ENCODE measurements at regions not wholly inside any gene's neighbourhood (a gene's known extent, or its start where the extent isn't known, plus 50 kb on each side); places are given as distances from the start of the nearest gene placed in this dataset.
A peak's percentile ranks its signal among the peaks of the same experiment; 100 is the strongest.

DNA sequence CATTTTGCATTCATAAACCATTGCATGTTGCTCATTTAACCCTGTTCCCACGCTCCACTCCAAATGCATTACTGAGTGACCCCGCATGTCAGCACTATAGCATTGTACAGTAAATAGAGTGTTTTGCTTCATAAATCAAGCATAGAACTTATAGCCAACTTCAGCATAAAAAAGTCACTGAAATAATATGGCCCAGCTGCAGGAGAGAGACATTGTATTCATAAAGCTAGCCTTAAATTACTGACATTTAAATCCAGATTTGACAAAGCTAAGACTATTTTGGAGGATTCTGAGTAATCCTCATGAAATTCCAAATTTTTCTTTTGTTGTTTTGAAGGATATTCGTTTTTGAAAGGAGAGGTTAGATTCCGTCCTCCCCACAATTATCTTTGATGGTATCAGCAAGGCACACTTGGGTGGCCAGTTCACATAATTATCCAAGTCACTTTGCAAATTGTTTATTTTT lies 320.9 kb upstream of the TCF4 start:
- H3K4me3 ChIP-seq (replicated peaks in 1 of 4; ENCODE audit: control extremely low read depth in 1 of 4, insufficient read depth in 1 of 4, low read depth in 3 of 4, low read length in 4 of 4): no peak overlapping the region
- H3K4me2 ChIP-seq (ENCODE audit: extremely low read depth, insufficient read depth, low read length): peak overlapping the region; percentile 48
- peaks cover 2% of the 10 kb centered on the region for H3K4me1 ChIP-seq (ENCODE audit: control insufficient read depth, extremely low read depth, insufficient read depth, low read length)
- H3K27ac ChIP-seq (ENCODE audit: insufficient read depth, low read length): no peak overlapping the region
- no peaks in the 10 kb centered on the region for H3K36me3 ChIP-seq (ENCODE audit: control insufficient read depth, insufficient read depth, low read length)
- H3K9me3 ChIP-seq (ENCODE audit: control insufficient read depth, insufficient read depth, low read depth, low read length): no peaks in the 10 kb centered on the region
- peak overlapping the region; percentile 32 for H2AFZ ChIP-seq (ENCODE audit: low read length)
- H3K9ac ChIP-seq (ENCODE audit: insufficient read depth, low read length): no peak overlapping the region
- TF ChIP-seq, protein P1, sequence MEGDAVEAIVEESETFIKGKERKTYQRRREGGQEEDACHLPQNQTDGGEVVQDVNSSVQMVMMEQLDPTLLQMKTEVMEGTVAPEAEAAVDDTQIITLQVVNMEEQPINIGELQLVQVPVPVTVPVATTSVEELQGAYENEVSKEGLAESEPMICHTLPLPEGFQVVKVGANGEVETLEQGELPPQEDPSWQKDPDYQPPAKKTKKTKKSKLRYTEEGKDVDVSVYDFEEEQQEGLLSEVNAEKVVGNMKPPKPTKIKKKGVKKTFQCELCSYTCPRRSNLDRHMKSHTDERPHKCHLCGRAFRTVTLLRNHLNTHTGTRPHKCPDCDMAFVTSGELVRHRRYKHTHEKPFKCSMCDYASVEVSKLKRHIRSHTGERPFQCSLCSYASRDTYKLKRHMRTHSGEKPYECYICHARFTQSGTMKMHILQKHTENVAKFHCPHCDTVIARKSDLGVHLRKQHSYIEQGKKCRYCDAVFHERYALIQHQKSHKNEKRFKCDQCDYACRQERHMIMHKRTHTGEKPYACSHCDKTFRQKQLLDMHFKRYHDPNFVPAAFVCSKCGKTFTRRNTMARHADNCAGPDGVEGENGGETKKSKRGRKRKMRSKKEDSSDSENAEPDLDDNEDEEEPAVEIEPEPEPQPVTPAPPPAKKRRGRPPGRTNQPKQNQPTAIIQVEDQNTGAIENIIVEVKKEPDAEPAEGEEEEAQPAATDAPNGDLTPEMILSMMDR (conservative IDR thresholded peaks at IDR 0.05 in 1 of 2, IDR thresholded peaks at IDR 0.05 in 1 of 2; ENCODE audit: low read depth in 1 of 2, low read length in 2 of 2): no peak
- H3K27me3 ChIP-seq (ENCODE audit: control insufficient read depth, insufficient read depth, low read length): no peaks in the 10 kb centered on the region
- H3K79me2 ChIP-seq (ENCODE audit: control insufficient read depth, insufficient read depth, low read length): no peaks in the 10 kb centered on the region
- DNase-seq (ENCODE audit: low read depth in 2 of 2): peak in 1 of 2 donors; percentile 51
- no peaks in the 10 kb centered on the region for H4K20me1 ChIP-seq (ENCODE audit: control insufficient read depth, extremely low read depth, insufficient read depth, low read length)

DNA sequence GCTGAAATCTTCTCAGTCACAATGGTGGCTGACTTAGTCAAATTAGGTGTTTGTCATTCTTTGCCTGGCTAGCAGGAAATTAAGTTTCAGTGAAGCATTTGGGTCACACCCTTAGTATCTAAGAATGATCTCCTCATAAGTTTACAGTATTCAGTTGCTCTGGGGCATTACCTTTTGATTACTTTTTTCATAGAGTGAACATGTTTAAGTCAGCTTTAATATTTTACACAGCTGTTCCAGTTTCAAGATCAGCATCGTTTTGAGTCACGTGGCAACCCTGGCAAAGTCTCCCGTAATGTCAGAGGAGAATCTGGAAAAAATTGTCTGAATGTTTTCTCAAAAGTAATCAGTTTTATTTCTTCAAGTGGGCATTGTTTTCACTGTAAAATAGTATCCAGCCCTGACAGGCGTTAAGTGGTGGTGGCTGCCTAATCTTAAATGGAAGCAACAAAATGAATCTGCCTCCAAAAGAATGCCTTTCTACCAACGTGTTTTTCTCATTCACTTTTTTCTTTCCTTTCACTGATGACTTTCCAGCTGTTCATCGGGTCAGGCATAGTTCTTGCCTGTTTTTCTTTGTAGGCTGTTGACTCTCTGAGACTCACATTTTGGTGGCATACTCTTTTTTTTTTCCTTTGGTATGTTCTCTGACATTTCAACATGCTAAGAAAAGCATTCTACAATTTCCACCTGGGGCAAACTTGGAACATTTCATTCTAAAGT lies 319.6 kb upstream of the TCF4 start:
- H3K27ac ChIP-seq (ENCODE audit: insufficient read depth, low read length): no peak overlapping the region
- no peak for TF ChIP-seq EZH2 (IDR thresholded peaks at IDR 0.05; ENCODE audit: low read length, missing control alignments)
- TF ChIP-seq, protein P1 (conservative IDR thresholded peaks at IDR 0.05 in 1 of 2, IDR thresholded peaks at IDR 0.05 in 1 of 2; ENCODE audit: low read depth in 1 of 2, low read length in 2 of 2): no peak
- peak; percentile 34 to 42 for DNase-seq (ENCODE audit: low read depth in 2 of 2)

DNA sequence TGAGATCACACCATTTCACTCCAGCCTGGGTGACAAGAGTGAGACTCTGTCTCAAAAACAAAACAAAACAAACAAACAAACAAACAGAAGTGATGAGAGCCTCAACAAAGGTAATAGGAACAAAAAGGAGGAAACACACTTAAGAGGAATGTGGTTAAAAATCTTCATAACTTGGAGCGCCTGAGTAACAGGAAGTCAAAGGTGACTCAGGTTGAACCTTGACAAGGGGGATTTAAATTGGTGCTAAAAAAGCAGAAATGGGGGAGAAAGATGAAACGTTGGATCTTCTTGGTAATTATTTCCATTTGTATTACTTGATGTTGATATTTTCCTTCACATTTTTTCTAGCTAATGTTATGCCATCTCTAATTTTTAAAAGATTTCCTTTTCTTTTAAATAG lies 318.5 kb upstream of the TCF4 start:
- Histone ChIP-seq H3K9me3 (ENCODE audit: control insufficient read depth, insufficient read depth, low read depth, low read length) (no peaks in the 10 kb centered on the region), H3K4me3 (replicated peaks in 1 of 4; ENCODE audit: control extremely low read depth in 1 of 4, insufficient read depth in 1 of 4, low read depth in 3 of 4, low read length in 4 of 4) (no peak overlapping the region), H3K79me2 (ENCODE audit: control insufficient read depth, insufficient read depth, low read length) (no peaks in the 10 kb centered on the region), H3K4me1 (ENCODE audit: control insufficient read depth, extremely low read depth, insufficient read depth, low read length) (peaks cover 2% of the 10 kb centered on the region), H2AFZ (ENCODE audit: low read length) (no peak overlapping the region), H3K36me3 (ENCODE audit: control insufficient read depth, insufficient read depth, low read length) (no peaks in the 10 kb centered on the region), H3K9ac (ENCODE audit: insufficient read depth, low read length) (no peak overlapping the region), H3K27me3 (ENCODE audit: control insufficient read depth, insufficient read depth, low read length) (no peaks in the 10 kb centered on the region), H3K4me2 (ENCODE audit: extremely low read depth, insufficient read depth, low read length) (no peak overlapping the region), H3K27ac (ENCODE audit: insufficient read depth, low read length) (no peak overlapping the region), H4K20me1 (ENCODE audit: control insufficient read depth, extremely low read depth, insufficient read depth, low read length) (no peaks in the 10 kb centered on the region)
- TF ChIP-seq, protein P1 (conservative IDR thresholded peaks at IDR 0.05 in 1 of 2, IDR thresholded peaks at IDR 0.05 in 1 of 2; ENCODE audit: low read depth in 1 of 2, low read length in 2 of 2): no peak
- TF ChIP-seq EZH2 (IDR thresholded peaks at IDR 0.05; ENCODE audit: low read length, missing control alignments): no peak
- no peak for DNase-seq (ENCODE audit: low read depth in 2 of 2)

More for the DNA sequence above, 319.6 kb upstream of the TCF4 start:
- H3K4me2 ChIP-seq (ENCODE audit: extremely low read depth, insufficient read depth, low read length): peak overlapping the region; percentile 60
- peak overlapping the region in 2 of 4 experiments; percentile 19 to 27 for H3K4me3 ChIP-seq (replicated peaks in 1 of 4; ENCODE audit: control extremely low read depth in 1 of 4, insufficient read depth in 1 of 4, low read depth in 3 of 4, low read length in 4 of 4)
- no peaks in the 10 kb centered on the region for H3K27me3 ChIP-seq (ENCODE audit: control insufficient read depth, insufficient read depth, low read length)
- H4K20me1 ChIP-seq (ENCODE audit: control insufficient read depth, extremely low read depth, insufficient read depth, low read length): no peaks in the 10 kb centered on the region
- no peaks in the 10 kb centered on the region for H3K36me3 ChIP-seq (ENCODE audit: control insufficient read depth, insufficient read depth, low read length)
- no peaks in the 10 kb centered on the region for H3K79me2 ChIP-seq (ENCODE audit: control insufficient read depth, insufficient read depth, low read length)
- peaks cover 2% of the 10 kb centered on the region for H3K4me1 ChIP-seq (ENCODE audit: control insufficient read depth, extremely low read depth, insufficient read depth, low read length)
- no peak overlapping the region for H3K9ac ChIP-seq (ENCODE audit: insufficient read depth, low read length)
- H2AFZ ChIP-seq (ENCODE audit: low read length): peak overlapping the region; percentile 14
- no peaks in the 10 kb centered on the region for H3K9me3 ChIP-seq (ENCODE audit: control insufficient read depth, insufficient read depth, low read depth, low read length)

Data from fibroblast of lung (primary cell).